Mesothelial cell of epicardium (in vitro differentiated cells): ENCODE measurements at regions not wholly inside any gene's neighbourhood (a gene's known extent, or its start where the extent isn't known, plus 50 kb on each side); places are given as distances from the start of the nearest gene placed in this dataset.

ENCODE experiments used
- DNase-seq, 2 experiments: peaks; one replicate each; pipeline ENCODE4 v3.0.0; 2021; ENCODE audit warnings: low spot score in 2 of 2; ENCODE audit not compliant: unreplicated experiment in 2 of 2
- H3K27ac Mint-ChIP-seq: 2 replicates; pipeline ENCODE4 v1.8.0; 2021; ENCODE audit warnings: mixed read lengths
- H3K27me3 Mint-ChIP-seq: 2 replicates; pipeline ENCODE4 v1.8.0; 2021; ENCODE audit warnings: low read depth, mixed read lengths
- H3K36me3 Mint-ChIP-seq: 2 replicates; pipeline ENCODE4 v1.8.0; 2021; ENCODE audit warnings: mixed read lengths
- H3K4me1 Mint-ChIP-seq: 2 replicates; pipeline ENCODE4 v1.8.0; 2021; ENCODE audit warnings: mixed read lengths
- H3K4me3 Mint-ChIP-seq: 2 replicates; pipeline ENCODE4 v1.8.0; 2021; ENCODE audit warnings: mild to moderate bottlenecking, moderate library complexity, mixed read lengths
- H3K9me3 Mint-ChIP-seq: 2 replicates; pipeline ENCODE4 v1.8.0; 2021; ENCODE audit warnings: mixed read lengths
- CTCF ChIP-seq: fragments of 200-600 bp; sonication (generic); IDR thresholded peaks from one replicate; pipeline ENCODE4 v1.5.0; 2021; ENCODE audit warnings: antibody characterized with exemption; ENCODE audit not compliant: unreplicated experiment

DNA sequence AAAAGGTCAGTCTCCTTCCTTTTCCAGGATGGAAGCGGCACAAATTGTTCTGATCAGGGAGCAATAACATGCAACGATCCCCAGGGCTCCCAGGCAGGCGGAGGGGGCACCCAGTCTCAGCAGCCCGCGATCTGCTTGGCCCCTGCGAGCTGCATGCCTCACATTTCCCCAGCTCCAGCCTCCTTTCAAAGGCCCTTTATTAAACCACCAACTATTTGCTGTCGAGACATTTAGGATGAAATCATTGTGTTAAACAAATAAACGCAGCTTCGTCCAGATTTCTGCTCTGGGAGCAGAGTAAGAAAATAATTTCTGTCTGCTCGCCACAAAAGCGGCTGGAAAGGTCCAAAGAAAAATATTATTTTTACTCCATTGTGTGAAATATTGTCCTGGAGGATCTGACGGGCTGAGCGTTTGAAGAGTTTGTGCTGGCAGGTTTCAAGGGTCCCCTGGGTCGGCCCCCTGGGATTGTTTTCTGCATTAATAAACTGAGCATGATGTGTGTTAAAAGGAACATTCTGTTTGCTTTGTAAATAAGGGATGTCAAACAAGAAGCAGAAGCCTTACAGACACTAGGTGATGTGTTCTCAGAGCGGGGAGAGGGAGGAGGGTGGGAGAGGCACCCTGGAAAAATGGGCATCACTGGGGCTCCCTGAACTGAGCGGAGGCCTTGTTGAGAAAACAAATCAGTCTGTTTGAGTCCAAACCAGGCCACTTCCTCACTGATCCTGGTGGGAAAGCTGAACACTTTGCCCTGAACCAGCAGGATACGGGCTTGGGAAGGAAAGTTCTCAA is 110.1 kb downstream of the FOXD1 start:
- peaks cover 3% of the 10 kb centered on the region for H3K9me3 Mint-ChIP-seq
- H3K4me1 Mint-ChIP-seq: peaks cover 2% of the 10 kb centered on the region
- H3K27me3 Mint-ChIP-seq: peaks cover 52% of the 10 kb centered on the region
- no peaks in the 10 kb centered on the region for H3K36me3 Mint-ChIP-seq
- DNase-seq: no peak
- TF ChIP-seq CTCF: no peak
- no peak overlapping the region for H3K4me3 Mint-ChIP-seq
- H3K27ac Mint-ChIP-seq: no peak overlapping the region

GRCh38 chr5:73337586-73338255 is 110.9 kb downstream of the FOXD1 start:
- Mint-ChIP-seq H3K4me3 (no peak overlapping the region), H3K9me3 (peaks cover 3% of the 10 kb centered on the region), H3K4me1 (peaks cover 2% of the 10 kb centered on the region), H3K27me3 (peaks cover 50% of the 10 kb centered on the region), H3K27ac (no peak overlapping the region), H3K36me3 (no peaks in the 10 kb centered on the region)
- no peak for DNase-seq
- no peak for TF ChIP-seq CTCF

- TF ChIP-seq CTCF: no peak
- Mint-ChIP-seq H3K4me1 (peaks cover 2% of the 10 kb centered on the region), H3K4me3 (no peak overlapping the region), H3K9me3 (peaks cover 17% of the 10 kb centered on the region), H3K27ac (no peak overlapping the region), H3K27me3 (peaks cover 55% of the 10 kb centered on the region), H3K36me3 (no peaks in the 10 kb centered on the region)
- DNase-seq: no peak
Observed at GRCh38 chr5:73336366-73336765, 112.2 kb downstream of the FOXD1 start.

DNA sequence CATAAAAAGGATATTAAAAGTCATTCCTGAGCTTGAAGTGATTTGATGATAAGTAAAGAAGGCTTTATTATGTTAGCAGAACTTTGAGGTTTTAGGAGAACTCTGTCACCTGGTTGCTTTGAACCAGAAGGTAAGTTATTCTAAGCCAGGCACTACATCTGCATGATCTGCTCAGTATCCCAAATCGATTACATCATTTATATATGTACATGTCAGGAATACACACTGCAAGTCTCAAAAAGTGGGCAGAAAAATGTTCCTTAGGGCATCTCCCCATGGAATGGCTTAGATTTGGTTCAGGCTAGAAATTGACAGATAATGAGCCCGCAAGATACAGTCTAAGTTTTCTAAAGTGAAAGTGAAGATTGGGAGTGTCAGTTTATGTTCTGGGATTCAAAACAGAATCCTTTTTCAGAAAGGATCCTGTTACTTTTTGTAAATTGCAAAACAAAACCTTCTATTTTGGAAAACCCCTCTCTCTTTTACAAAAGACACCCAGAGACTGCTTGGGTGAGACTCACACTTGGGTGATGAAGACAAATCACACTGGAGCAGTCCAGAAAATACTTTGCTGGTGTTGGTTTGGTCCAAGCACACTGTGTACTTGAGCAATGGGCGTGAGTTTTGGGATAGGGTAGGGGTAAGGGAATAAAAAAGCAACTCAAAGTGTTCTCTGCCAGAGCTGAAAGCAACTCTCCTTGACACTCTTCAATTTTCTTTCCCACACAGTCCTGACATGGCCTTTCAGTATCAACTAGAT is 114.5 kb downstream of the FOXD1 start:
- no peak for TF ChIP-seq CTCF
- no peak overlapping the region for H3K4me3 Mint-ChIP-seq
- no peak for DNase-seq
- H3K27me3 Mint-ChIP-seq: peaks cover 37% of the 10 kb centered on the region
- H3K4me1 Mint-ChIP-seq: peaks cover 2% of the 10 kb centered on the region
- no peaks in the 10 kb centered on the region for H3K36me3 Mint-ChIP-seq
- peaks cover 33% of the 10 kb centered on the region for H3K9me3 Mint-ChIP-seq
- H3K27ac Mint-ChIP-seq: no peak overlapping the region

- Mint-ChIP-seq H3K4me1 (no peaks in the 10 kb centered on the region), H3K36me3 (no peaks in the 10 kb centered on the region), H3K27me3 (peaks cover 29% of the 10 kb centered on the region), H3K9me3 (peaks cover 35% of the 10 kb centered on the region), H3K4me3 (no peak overlapping the region), H3K27ac (no peak overlapping the region)
- no peak for DNase-seq
- no peak for TF ChIP-seq CTCF
Observed at GRCh38 chr5:73330613-73331012, 118.0 kb downstream of the FOXD1 start.
